ENCODE measurements at regions not wholly inside any gene's neighbourhood (a gene's known extent, or its start where the extent isn't known, plus 50 kb on each side); places are given as distances from the start of the nearest gene placed in this dataset.

GRCh38 chr2:38129481-38129880 lies 53.5 kb upstream of the CYP1B1 start (continued):
- TF ChIP-seq ZNF462 (CRISPR knock-in tag; IDR thresholded peaks at IDR 0.05), result no peak
- no peak for TF ChIP-seq ETS1 (IDR thresholded peaks at IDR 0.05)
- no peak for TF ChIP-seq EZH2phosphoT487 (IDR thresholded peaks at IDR 0.05; ENCODE audit: unreplicated experiment)

- no peak overlapping the region for H3K27ac Mint-ChIP-seq
- Histone ChIP-seq H3K27me3 (ENCODE audit: insufficient read depth) (no peaks in the 10 kb centered on the region), H3K4me1 (ENCODE audit: insufficient read depth) (no peaks in the 10 kb centered on the region), H3F3A (replicated peaks; ENCODE audit: low read depth) (no peaks in the 10 kb centered on the region), H3K9me2 (ENCODE audit: insufficient read depth) (no peaks in the 10 kb centered on the region; the same call in 1 of the 2 replicates), H3K27ac (ENCODE audit: low read depth) (no peak overlapping the region), H3K4me3 (no peak overlapping the region), H3K36me3 (ENCODE audit: insufficient read depth) (no peaks in the 10 kb centered on the region; the same call in 1 of the 2 replicates), H3K79me2 (replicated peaks; ENCODE audit: insufficient read depth) (no peaks in the 10 kb centered on the region), H2AFZ (no peak overlapping the region), H4K20me1 (replicated peaks; ENCODE audit: insufficient read depth) (no peaks in the 10 kb centered on the region), H3K4me2 (no peak overlapping the region)
- no peak for DNase-seq (ENCODE audit: low spot score)
- peaks cover 8% of the 10 kb centered on the region for H3K27me3 Mint-ChIP-seq (ENCODE audit: insufficient read depth, low read depth, poor library complexity)
- peaks cover 34% of the 10 kb centered on the region for H3K36me3 Mint-ChIP-seq (ENCODE audit: low read depth)
- no peak overlapping the region for H3K4me3 Mint-ChIP-seq
- ATAC-seq, result no peak
- TF ChIP-seq POLR2AphosphoS5 (IDR thresholded peaks at IDR 0.05; ENCODE audit: low read depth), result no peak
- TF ChIP-seq REST (IDR thresholded peaks at IDR 0.05; ENCODE audit: unreplicated experiment), result no peak
- no peak for TF ChIP-seq EZH2phosphoT487 (IDR thresholded peaks at IDR 0.05; ENCODE audit: unreplicated experiment)
- TF ChIP-seq EZH2 (IDR thresholded peaks at IDR 0.05; ENCODE audit: low read depth, unreplicated experiment), result no peak
- no peak for TF ChIP-seq ZNF114 (CRISPR knock-in tag; IDR thresholded peaks at IDR 0.05)
- no peak for TF ChIP-seq NANOG (IDR thresholded peaks at IDR 0.05; ENCODE audit: borderline replicate concordance)
- TF ChIP-seq CTCF (conservative IDR thresholded peaks at IDR 0.05; ENCODE audit: low read depth in 2 of 2), result no peak
- TF ChIP-seq CREB1 (CRISPR knock-in tag; IDR thresholded peaks at IDR 0.05; ENCODE audit: low read depth), result no peak
- no peak for TF ChIP-seq ZNF331 (CRISPR knock-in tag; IDR thresholded peaks at IDR 0.05; ENCODE audit: low read depth)
- TF ChIP-seq ETS1 (IDR thresholded peaks at IDR 0.05), result no peak
- no peaks in the 10 kb centered on the region for H3K4me1 Mint-ChIP-seq
- peaks cover 40% of the 10 kb centered on the region for H3K9me3 Mint-ChIP-seq
These were observed 52.7 kb upstream of the CYP1B1 start for GRCh38 chr2:38128653-38129052.

All from GM23338 (cell line).